ENCODE measurements at regions not wholly inside any gene's neighbourhood (a gene's known extent, or its start where the extent isn't known, plus 50 kb on each side); places are given as distances from the start of the nearest gene placed in this dataset.

DNA sequence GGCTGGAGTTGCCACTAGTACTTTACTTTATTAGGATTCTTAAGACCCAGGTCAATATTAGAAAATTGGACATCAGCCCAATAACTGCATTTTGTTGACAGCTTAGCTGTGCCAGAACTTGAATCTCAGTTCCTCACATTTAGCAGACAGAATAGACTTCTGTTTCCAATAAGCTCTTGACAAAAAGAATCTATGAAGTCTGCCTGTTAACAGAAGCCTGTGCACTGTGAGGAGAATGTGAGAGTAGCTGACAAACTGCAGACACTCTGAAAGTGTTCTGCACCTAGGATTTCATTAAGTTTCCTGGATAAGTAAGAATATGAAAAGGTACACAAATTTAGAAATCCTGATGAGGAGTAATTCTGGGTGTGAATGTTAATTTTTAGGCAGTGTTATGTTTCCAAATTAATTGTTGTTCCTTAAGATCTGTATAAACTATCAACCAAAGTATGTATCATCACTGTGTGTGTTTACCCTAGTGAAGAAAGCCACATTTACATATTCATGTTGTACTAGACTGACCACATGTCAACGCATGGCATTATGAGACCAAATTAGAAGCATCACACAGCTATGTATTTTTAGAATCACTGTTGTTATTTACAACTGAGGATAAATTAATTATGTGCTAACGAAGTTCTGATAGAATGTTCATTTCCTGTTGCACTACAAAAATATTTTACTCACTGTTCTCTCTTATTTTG is 756.4 kb upstream of the IGFBP7 start:
- no peak for ATAC-seq
- POLR2A ChIA-PET, result no interaction called here
- no TSS peak for BruUV-seq (replicated peaks)
- TF ChIP-seq ZFP41 (CRISPR knock-in tag; IDR thresholded peaks at IDR 0.05; ENCODE audit: borderline replicate concordance), result no peak
- no peak for TF ChIP-seq KAT2B (IDR thresholded peaks at IDR 0.05; ENCODE audit: borderline replicate concordance, low read depth, low read length)
- TF ChIP-seq, protein P1, sequence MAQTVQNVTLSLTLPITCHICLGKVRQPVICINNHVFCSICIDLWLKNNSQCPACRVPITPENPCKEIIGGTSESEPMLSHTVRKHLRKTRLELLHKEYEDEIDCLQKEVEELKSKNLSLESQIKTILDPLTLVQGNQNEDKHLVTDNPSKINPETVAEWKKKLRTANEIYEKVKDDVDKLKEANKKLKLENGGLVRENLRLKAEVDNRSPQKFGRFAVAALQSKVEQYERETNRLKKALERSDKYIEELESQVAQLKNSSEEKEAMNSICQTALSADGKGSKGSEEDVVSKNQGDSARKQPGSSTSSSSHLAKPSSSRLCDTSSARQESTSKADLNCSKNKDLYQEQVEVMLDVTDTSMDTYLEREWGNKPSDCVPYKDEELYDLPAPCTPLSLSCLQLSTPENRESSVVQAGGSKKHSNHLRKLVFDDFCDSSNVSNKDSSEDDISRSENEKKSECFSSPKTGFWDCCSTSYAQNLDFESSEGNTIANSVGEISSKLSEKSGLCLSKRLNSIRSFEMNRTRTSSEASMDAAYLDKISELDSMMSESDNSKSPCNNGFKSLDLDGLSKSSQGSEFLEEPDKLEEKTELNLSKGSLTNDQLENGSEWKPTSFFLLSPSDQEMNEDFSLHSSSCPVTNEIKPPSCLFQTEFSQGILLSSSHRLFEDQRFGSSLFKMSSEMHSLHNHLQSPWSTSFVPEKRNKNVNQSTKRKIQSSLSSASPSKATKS (CRISPR knock-in tag; IDR thresholded peaks at IDR 0.05), result no peak
- no peak for TF ChIP-seq GFI1 (CRISPR knock-in tag; IDR thresholded peaks at IDR 0.05; ENCODE audit: borderline replicate concordance)
- no peak for TF ChIP-seq ZNF441 (CRISPR knock-in tag; IDR thresholded peaks at IDR 0.05; ENCODE audit: borderline replicate concordance)
- TF ChIP-seq, protein P2, sequence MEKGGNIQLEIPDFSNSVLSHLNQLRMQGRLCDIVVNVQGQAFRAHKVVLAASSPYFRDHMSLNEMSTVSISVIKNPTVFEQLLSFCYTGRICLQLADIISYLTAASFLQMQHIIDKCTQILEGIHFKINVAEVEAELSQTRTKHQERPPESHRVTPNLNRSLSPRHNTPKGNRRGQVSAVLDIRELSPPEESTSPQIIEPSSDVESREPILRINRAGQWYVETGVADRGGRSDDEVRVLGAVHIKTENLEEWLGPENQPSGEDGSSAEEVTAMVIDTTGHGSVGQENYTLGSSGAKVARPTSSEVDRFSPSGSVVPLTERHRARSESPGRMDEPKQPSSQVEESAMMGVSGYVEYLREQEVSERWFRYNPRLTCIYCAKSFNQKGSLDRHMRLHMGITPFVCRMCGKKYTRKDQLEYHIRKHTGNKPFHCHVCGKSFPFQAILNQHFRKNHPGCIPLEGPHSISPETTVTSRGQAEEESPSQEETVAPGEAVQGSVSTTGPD (CRISPR knock-in tag; IDR thresholded peaks at IDR 0.05), result no peak
- TF ChIP-seq, protein P3, sequence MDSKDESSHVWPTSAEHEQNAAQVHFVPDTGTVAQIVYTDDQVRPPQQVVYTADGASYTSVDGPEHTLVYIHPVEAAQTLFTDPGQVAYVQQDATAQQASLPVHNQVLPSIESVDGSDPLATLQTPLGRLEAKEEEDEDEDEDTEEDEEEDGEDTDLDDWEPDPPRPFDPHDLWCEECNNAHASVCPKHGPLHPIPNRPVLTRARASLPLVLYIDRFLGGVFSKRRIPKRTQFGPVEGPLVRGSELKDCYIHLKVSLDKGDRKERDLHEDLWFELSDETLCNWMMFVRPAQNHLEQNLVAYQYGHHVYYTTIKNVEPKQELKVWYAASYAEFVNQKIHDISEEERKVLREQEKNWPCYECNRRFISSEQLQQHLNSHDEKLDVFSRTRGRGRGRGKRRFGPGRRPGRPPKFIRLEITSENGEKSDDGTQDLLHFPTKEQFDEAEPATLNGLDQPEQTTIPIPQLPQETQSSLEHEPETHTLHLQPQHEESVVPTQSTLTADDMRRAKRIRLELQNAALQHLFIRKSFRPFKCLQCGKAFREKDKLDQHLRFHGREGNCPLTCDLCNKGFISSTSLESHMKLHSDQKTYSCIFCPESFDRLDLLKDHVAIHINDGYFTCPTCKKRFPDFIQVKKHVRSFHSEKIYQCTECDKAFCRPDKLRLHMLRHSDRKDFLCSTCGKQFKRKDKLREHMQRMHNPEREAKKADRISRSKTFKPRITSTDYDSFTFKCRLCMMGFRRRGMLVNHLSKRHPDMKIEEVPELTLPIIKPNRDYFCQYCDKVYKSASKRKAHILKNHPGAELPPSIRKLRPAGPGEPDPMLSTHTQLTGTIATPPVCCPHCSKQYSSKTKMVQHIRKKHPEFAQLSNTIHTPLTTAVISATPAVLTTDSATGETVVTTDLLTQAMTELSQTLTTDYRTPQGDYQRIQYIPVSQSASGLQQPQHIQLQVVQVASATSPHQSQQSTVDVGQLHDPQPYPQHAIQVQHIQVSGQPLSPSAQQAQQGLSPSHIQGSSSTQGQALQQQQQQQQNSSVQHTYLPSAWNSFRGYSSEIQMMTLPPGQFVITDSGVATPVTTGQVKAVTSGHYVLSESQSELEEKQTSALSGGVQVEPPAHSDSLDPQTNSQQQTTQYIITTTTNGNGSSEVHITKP (CRISPR knock-in tag; IDR thresholded peaks at IDR 0.05; ENCODE audit: low read depth), result no peak
- TF ChIP-seq, protein P4, sequence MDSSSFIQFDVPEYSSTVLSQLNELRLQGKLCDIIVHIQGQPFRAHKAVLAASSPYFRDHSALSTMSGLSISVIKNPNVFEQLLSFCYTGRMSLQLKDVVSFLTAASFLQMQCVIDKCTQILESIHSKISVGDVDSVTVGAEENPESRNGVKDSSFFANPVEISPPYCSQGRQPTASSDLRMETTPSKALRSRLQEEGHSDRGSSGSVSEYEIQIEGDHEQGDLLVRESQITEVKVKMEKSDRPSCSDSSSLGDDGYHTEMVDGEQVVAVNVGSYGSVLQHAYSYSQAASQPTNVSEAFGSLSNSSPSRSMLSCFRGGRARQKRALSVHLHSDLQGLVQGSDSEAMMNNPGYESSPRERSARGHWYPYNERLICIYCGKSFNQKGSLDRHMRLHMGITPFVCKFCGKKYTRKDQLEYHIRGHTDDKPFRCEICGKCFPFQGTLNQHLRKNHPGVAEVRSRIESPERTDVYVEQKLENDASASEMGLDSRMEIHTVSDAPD (CRISPR knock-in tag; IDR thresholded peaks at IDR 0.05), result no peak
- no peak for TF ChIP-seq MAFG (CRISPR knock-in tag; IDR thresholded peaks at IDR 0.05)
- TF ChIP-seq ZNF644 (CRISPR knock-in tag; IDR thresholded peaks at IDR 0.05; ENCODE audit: low read depth), result no peak
- TF ChIP-seq, protein P5, sequence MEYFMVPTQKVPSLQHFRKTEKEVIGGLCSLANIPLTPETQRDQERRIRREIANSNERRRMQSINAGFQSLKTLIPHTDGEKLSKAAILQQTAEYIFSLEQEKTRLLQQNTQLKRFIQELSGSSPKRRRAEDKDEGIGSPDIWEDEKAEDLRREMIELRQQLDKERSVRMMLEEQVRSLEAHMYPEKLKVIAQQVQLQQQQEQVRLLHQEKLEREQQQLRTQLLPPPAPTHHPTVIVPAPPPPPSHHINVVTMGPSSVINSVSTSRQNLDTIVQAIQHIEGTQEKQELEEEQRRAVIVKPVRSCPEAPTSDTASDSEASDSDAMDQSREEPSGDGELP (IDR thresholded peaks at IDR 0.05; ENCODE audit: borderline replicate concordance, low read depth), result no peak
- TF ChIP-seq ZNF577 (CRISPR knock-in tag; IDR thresholded peaks at IDR 0.05; ENCODE audit: borderline replicate concordance, low read depth), result no peak
- Histone ChIP-seq H4K20me1 (ENCODE audit: insufficient read depth, low read length) (no peaks in the 10 kb centered on the region), H3K4me3 (replicated peaks in 1 of 3; ENCODE audit: insufficient read depth in 1 of 3, low read depth in 2 of 3, low read length in 3 of 3) (no peak overlapping the region), H2AFZ (ENCODE audit: low read length) (no peak overlapping the region), H3K4me1 (ENCODE audit: insufficient read depth, low read length) (no peaks in the 10 kb centered on the region), H3K36me3 (replicated peaks in 1 of 2; ENCODE audit: control insufficient read depth in 1 of 2, insufficient read depth in 2 of 2, low read length in 2 of 2) (no peaks in the 10 kb centered on the region), H3K4me2 (ENCODE audit: low read depth, low read length) (no peak overlapping the region), H3K9me3 (ENCODE audit: low read length) (peaks cover 6% of the 10 kb centered on the region), H3K9ac (ENCODE audit: insufficient read depth, low read depth, low read length) (no peak overlapping the region), H3K27ac (ENCODE audit: extremely low read length, insufficient read depth, low read length) (no peak overlapping the region), H3K79me2 (ENCODE audit: insufficient read depth, low read length) (no peaks in the 10 kb centered on the region), H3K27me3 (ENCODE audit: control insufficient read depth in 1 of 2, insufficient read depth in 2 of 2, low read length in 2 of 2) (no peaks in the 10 kb centered on the region)
- CTCF ChIA-PET (ENCODE audit: low intra/inter-chr PET ratio, low total read pairs), result no interaction called here
- intact Hi-C loops (cut with micrococcal nuclease; ENCODE audit: unreplicated experiment), result no loop called here
- DNase-seq (ENCODE audit: low spot score), result no peak
- 0% methylated on average over 2 of the region's 2 CpGs for WGBS (ENCODE audit: low lambda C conversion rate)
- FAIRE-seq, result no peak
- in situ Hi-C loops (cut with HindIII; ENCODE audit: extremely low pct_ligation_motif_present, low pct_unique_long_range_greater_than_20kb), result no loop called here

All from HepG2 (cell line).